ENCODE measurements at regions not wholly inside any gene's neighbourhood (a gene's known extent, or its start where the extent isn't known, plus 50 kb on each side); places are given as distances from the start of the nearest gene placed in this dataset.

DNA sequence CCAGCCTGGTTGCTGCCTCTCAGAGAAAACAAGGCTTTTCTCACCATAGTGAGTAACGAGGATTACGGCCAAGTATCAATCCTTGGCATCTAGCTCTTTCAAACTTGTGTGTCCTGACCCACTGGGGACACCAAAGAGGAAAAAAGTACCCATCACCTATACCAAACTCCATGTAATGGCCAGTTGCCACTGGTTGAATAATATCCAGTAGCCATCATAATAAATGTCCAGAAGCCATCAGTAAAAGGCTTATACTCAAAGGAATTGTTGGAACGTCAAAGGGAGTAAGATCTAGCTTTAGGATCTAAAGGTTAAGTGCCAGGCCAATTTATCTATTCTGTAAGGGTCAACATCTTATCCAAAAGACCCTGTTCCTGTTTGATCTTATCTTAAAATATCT, 91.1 kb downstream of the PTPRS start:
- Histone ChIP-seq H2AFZ (ENCODE audit: low read depth) (no peak overlapping the region), H4K20me1 (ENCODE audit: insufficient read depth) (no peaks in the 10 kb centered on the region), H3K79me2 (ENCODE audit: insufficient read depth, low read depth) (no peaks in the 10 kb centered on the region), H3K4me3 (IDR thresholded peaks at IDR 0.05; ENCODE audit: insufficient read depth, low read depth, low read length) (no peak overlapping the region), H3K36me3 (ENCODE audit: insufficient read depth) (no peaks in the 10 kb centered on the region), H3K9ac (no peak overlapping the region), H3K27me3 (ENCODE audit: insufficient read depth, low read depth) (peaks cover 38% of the 10 kb centered on the region), H3K4me2 (no peak overlapping the region), H3K4me1 (ENCODE audit: low read depth, poor library complexity, severe bottlenecking) (peaks cover 18% of the 10 kb centered on the region), H3K27ac (no peak overlapping the region)
- TF ChIP-seq, protein P1, sequence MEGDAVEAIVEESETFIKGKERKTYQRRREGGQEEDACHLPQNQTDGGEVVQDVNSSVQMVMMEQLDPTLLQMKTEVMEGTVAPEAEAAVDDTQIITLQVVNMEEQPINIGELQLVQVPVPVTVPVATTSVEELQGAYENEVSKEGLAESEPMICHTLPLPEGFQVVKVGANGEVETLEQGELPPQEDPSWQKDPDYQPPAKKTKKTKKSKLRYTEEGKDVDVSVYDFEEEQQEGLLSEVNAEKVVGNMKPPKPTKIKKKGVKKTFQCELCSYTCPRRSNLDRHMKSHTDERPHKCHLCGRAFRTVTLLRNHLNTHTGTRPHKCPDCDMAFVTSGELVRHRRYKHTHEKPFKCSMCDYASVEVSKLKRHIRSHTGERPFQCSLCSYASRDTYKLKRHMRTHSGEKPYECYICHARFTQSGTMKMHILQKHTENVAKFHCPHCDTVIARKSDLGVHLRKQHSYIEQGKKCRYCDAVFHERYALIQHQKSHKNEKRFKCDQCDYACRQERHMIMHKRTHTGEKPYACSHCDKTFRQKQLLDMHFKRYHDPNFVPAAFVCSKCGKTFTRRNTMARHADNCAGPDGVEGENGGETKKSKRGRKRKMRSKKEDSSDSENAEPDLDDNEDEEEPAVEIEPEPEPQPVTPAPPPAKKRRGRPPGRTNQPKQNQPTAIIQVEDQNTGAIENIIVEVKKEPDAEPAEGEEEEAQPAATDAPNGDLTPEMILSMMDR (conservative IDR thresholded peaks at IDR 0.05; ENCODE audit: low read depth, low read length): no peak

DNA sequence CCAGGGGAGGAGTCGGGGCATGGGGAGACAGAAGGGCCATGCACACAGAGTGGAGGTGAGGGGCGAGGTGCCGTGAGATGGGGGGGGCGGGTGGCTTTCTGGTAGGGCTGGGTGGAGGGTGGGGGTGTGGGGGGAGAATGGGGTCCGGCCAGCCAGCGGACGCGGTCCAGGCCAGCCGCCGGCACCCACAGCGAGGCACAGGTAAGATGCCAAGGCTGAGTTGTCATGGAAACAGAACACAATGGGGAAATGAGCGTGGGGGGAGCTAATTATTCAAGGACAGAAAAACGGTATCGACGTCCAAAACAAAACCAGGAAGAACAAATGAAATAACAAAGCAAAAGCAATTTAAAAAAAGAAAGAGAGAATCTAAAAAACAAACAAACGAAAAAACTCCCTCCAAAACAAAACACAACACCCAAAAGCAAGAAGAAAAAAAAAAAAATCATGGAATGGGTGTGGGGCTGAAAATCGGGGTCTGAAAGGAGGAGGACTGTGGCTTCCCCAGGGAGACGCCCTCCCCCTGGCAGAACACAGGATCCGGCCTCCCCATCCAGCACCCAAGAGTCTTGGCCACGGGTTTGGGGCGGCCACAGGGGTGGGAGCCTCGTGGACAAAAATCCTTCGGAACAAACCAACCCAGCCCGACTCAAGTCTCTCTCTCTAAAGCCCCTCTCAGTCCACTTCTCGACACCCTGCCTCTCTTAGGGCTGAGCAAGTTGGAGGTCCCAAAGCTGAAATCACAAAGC, 92.5 kb downstream of the PTPRS start:
- Histone ChIP-seq H3K36me3 (ENCODE audit: insufficient read depth) (no peaks in the 10 kb centered on the region), H3K4me2 (no peak overlapping the region), H3K4me1 (ENCODE audit: low read depth, poor library complexity, severe bottlenecking) (peaks cover 18% of the 10 kb centered on the region), H2AFZ (ENCODE audit: low read depth) (no peak overlapping the region), H3K27me3 (ENCODE audit: insufficient read depth, low read depth) (peaks cover 31% of the 10 kb centered on the region), H3K4me3 (IDR thresholded peaks at IDR 0.05; ENCODE audit: insufficient read depth, low read depth, low read length) (no peak overlapping the region), H3K27ac (no peak overlapping the region), H3K79me2 (ENCODE audit: insufficient read depth, low read depth) (no peaks in the 10 kb centered on the region), H3K9ac (no peak overlapping the region), H4K20me1 (ENCODE audit: insufficient read depth) (no peaks in the 10 kb centered on the region)
- TF ChIP-seq, protein P1 (conservative IDR thresholded peaks at IDR 0.05; ENCODE audit: low read depth, low read length): no peak

DNA sequence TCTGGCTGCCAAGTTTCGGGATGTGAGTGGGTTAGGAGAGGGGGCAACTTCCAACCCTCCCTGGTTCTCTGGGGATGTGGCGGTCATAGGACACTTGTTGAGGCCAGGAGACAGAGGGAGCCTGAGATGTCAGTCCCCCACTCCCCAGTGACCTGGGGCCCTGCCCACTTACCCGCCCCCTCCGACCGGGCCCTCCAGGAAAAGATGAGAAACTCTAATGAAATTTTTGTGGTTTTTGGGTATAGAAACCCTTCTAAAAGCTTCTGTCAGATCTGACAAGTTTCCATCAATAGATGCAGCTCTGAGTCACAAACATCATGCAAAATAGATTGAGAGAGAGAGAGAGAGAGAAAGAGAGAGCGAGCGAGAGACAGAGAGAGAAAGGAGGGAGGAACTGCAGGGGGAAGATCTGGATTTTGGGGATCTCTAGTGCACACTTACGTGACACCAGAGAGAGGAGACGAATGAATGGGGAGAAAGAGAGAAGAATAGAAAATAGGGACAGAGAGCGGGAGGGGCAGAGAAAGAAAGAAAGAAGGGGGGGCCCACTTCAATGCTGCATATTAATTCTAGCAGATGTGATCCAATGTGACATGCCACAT, 94.0 kb downstream of the PTPRS start:
- H3K27ac ChIP-seq: no peak overlapping the region
- TF ChIP-seq, protein P1 (conservative IDR thresholded peaks at IDR 0.05; ENCODE audit: low read depth, low read length): no peak
- H3K36me3 ChIP-seq (ENCODE audit: insufficient read depth): no peaks in the 10 kb centered on the region
- no peaks in the 10 kb centered on the region for H3K79me2 ChIP-seq (ENCODE audit: insufficient read depth, low read depth)
- no peak overlapping the region for H3K4me3 ChIP-seq (IDR thresholded peaks at IDR 0.05; ENCODE audit: insufficient read depth, low read depth, low read length)
- peaks cover 18% of the 10 kb centered on the region for H3K4me1 ChIP-seq (ENCODE audit: low read depth, poor library complexity, severe bottlenecking)
- no peak overlapping the region for H2AFZ ChIP-seq (ENCODE audit: low read depth)
- peaks cover 33% of the 10 kb centered on the region for H3K27me3 ChIP-seq (ENCODE audit: insufficient read depth, low read depth)
- H3K4me2 ChIP-seq: peak overlapping the region; percentile 64
- no peaks in the 10 kb centered on the region for H4K20me1 ChIP-seq (ENCODE audit: insufficient read depth)
- H3K9ac ChIP-seq: no peak overlapping the region

DNA sequence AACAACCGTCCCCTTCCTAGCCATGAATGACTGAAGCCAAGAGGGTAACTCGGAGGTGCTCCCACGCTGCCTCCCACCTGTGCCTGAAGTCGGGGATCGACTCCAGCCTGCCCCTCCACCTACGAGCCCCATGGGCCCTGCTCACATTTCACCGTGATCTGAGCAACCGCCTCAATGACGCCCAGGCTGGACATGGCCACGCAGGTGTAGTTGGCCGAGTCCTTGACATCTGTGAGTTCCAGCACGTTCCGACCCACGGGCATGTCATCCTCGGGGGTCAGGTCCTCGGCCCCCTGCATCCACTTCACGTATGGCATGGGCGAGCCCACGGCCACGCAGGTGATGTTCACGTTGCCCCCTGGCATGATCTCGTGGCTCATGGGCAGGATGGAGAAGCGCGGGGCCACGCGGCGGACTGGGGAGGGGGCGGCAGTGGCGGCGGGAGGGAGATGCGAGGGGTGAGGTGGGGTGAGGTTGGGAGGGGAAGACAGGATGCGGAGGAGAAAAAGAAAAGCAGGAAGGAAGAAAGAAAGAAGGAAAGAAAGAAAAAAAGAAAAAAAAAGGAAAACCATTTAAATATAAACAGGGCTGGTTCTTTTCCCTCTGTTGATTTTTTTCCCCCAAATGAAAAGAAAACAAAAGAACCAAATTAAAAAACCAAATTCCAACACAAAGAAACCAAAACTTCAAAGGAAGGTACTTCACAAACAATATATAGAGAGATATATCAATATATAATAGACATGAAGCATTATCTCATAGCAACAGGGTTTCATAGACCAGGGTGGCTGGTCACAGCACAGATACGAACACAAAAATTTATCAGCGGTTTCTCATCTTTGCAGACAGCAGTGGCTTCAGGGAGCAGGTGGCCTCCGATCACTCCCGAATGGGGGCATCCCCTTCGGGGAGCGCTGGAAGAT, 94.7 kb downstream of the PTPRS start:
- H3K9ac ChIP-seq: no peak overlapping the region
- TF ChIP-seq, protein P1 (conservative IDR thresholded peaks at IDR 0.05; ENCODE audit: low read depth, low read length): no peak
- no peak overlapping the region for H3K4me3 ChIP-seq (IDR thresholded peaks at IDR 0.05; ENCODE audit: insufficient read depth, low read depth, low read length)

More for the DNA sequence above, 94.7 kb downstream of the PTPRS start:
- Histone ChIP-seq H3K4me1 (ENCODE audit: low read depth, poor library complexity, severe bottlenecking) (peaks cover 18% of the 10 kb centered on the region), H3K27me3 (ENCODE audit: insufficient read depth, low read depth) (peaks cover 36% of the 10 kb centered on the region), H2AFZ (ENCODE audit: low read depth) (no peak overlapping the region), H3K79me2 (ENCODE audit: insufficient read depth, low read depth) (no peaks in the 10 kb centered on the region), H3K4me2 (peak overlapping the region; percentile 64), H3K36me3 (ENCODE audit: insufficient read depth) (no peaks in the 10 kb centered on the region), H4K20me1 (ENCODE audit: insufficient read depth) (no peaks in the 10 kb centered on the region), H3K27ac (no peak overlapping the region)

Data from KMS-11 (cell line).